Suprapubic skin (tissue), 3 donors: ENCODE measurements at regions not wholly inside any gene's neighbourhood (a gene's known extent, or its start where the extent isn't known, plus 50 kb on each side); places are given as distances from the start of the nearest gene placed in this dataset.

Experiments used
- CTCF ChIP-seq, 2 donors: fragments of 200-600 bp in 1 of 2; fragments of 450-650 bp in 1 of 2; sonication (generic) in 1 of 2; IDR thresholded peaks; one replicate each; pipeline ENCODE4 v1.5.1; 2016 to 2019; ENCODE audit warnings: antibody characterized with exemption in 2 of 2, mild to moderate bottlenecking in 1 of 2, moderate library complexity in 1 of 2
- EP300 ChIP-seq: sonication (generic); formaldehyde crosslinking; IDR thresholded peaks from one replicate; pipeline ENCODE4 v1.6.1; 2017; ENCODE audit warnings: antibody characterized with exemption

DNA sequence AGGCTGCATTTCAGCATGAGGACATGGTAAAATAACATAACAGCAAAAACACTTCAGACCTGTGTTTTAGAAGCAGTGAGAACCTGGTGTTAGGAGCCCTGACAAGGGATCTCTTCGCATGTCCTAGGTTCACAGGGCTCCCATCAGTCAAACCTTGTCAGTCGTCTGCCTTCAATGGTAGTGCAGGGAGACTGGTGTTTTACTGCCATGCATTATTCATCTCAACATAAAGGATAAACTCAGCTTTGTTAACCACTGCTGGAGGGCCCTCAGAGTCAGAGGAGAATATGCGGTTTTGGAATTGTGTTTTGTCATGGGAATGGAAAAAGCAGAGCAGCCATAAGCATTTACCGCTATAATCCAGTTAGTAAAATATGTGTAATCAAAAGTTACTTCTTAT is 275.9 kb upstream of the GCFC2 start:
- no peak for TF ChIP-seq CTCF (IDR thresholded peaks at IDR 0.05)
- TF ChIP-seq EP300, result no peak
